ENCODE measurements at regions not wholly inside any gene's neighbourhood (a gene's known extent, or its start where the extent isn't known, plus 50 kb on each side); places are given as distances from the start of the nearest gene placed in this dataset.

- Histone ChIP-seq H2AFZ (ENCODE audit: low read length) (no peak overlapping the region), H3K4me2 (ENCODE audit: insufficient read depth, low read length) (no peak overlapping the region), H3K36me3 (ENCODE audit: insufficient read depth, low read length) (no peaks in the 10 kb centered on the region), H3K79me2 (ENCODE audit: insufficient read depth, low read length) (no peaks in the 10 kb centered on the region), H3K9me3 (ENCODE audit: low read depth, low read length) (no peaks in the 10 kb centered on the region), H4K20me1 (ENCODE audit: insufficient read depth, low read length) (no peaks in the 10 kb centered on the region), H3K4me1 (ENCODE audit: insufficient read depth, low read length) (no peaks in the 10 kb centered on the region), H3K27ac (ENCODE audit: low read depth, low read length) (no peak overlapping the region), H3K27me3 (ENCODE audit: insufficient read depth, low read length) (no peaks in the 10 kb centered on the region), H3K4me3 (ENCODE audit: insufficient read depth, low read length) (no peak overlapping the region)
- DNase-seq (ENCODE audit: insufficient read length, low spot score, missing footprints): no peak
- no peak for TF ChIP-seq CTCF (IDR thresholded peaks at IDR 0.05; ENCODE audit: extremely low read depth, low read depth, low read length)
Measured at GRCh38 chr1:5495596-5496410, 496.4 kb downstream of the NPHP4 start.

GRCh38 chr1:5494518-5494917 is 497.7 kb downstream of the NPHP4 start:
- H3K27ac ChIP-seq (ENCODE audit: low read depth, low read length): no peak overlapping the region
- no peaks in the 10 kb centered on the region for H3K4me1 ChIP-seq (ENCODE audit: insufficient read depth, low read length)
- TF ChIP-seq CTCF (IDR thresholded peaks at IDR 0.05; ENCODE audit: extremely low read depth, low read depth, low read length): no peak
- H3K36me3 ChIP-seq (ENCODE audit: insufficient read depth, low read length): no peaks in the 10 kb centered on the region
- no peaks in the 10 kb centered on the region for H3K79me2 ChIP-seq (ENCODE audit: insufficient read depth, low read length)
- H2AFZ ChIP-seq (ENCODE audit: low read length): no peak overlapping the region
- H3K4me2 ChIP-seq (ENCODE audit: insufficient read depth, low read length): no peak overlapping the region
- DNase-seq (ENCODE audit: insufficient read length, low spot score, missing footprints): no peak
- no peaks in the 10 kb centered on the region for H4K20me1 ChIP-seq (ENCODE audit: insufficient read depth, low read length)
- no peaks in the 10 kb centered on the region for H3K27me3 ChIP-seq (ENCODE audit: insufficient read depth, low read length)
- H3K4me3 ChIP-seq (ENCODE audit: insufficient read depth, low read length): no peak overlapping the region
- no peaks in the 10 kb centered on the region for H3K9me3 ChIP-seq (ENCODE audit: low read depth, low read length)

DNA sequence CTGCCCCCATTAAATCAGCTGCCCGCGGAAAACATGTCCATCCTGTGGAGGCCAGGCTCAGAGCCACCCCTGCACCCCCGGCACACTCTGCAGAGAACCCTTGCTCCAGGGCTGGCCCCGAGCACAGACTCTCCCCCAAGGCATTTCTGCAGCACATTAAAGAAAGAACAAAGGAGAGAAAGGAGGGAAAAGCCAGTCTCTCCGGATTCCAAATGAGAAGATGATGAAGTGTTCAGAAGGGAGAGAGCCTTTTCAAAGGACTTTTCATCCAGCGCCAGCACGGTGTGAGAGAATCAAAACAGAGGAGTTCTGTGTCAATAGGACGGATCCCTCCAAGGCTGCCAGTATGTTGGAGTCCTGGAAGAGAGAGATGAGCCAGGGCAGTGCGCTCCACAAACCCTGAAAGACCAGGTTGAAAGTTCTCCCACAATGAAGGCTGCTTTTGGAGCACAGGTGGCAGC is 498.3 kb downstream of the NPHP4 start:
- H3K27me3 ChIP-seq (ENCODE audit: insufficient read depth, low read length): no peaks in the 10 kb centered on the region
- no peak for TF ChIP-seq CTCF (IDR thresholded peaks at IDR 0.05; ENCODE audit: extremely low read depth, low read depth, low read length)
- H3K79me2 ChIP-seq (ENCODE audit: insufficient read depth, low read length): no peaks in the 10 kb centered on the region
- H4K20me1 ChIP-seq (ENCODE audit: insufficient read depth, low read length): no peaks in the 10 kb centered on the region
- H2AFZ ChIP-seq (ENCODE audit: low read length): no peak overlapping the region
- H3K4me2 ChIP-seq (ENCODE audit: insufficient read depth, low read length): no peak overlapping the region
- H3K27ac ChIP-seq (ENCODE audit: low read depth, low read length): no peak overlapping the region
- no peak for DNase-seq (ENCODE audit: insufficient read length, low spot score, missing footprints)
- no peaks in the 10 kb centered on the region for H3K9me3 ChIP-seq (ENCODE audit: low read depth, low read length)
- no peak overlapping the region for H3K4me3 ChIP-seq (ENCODE audit: insufficient read depth, low read length)
- H3K36me3 ChIP-seq (ENCODE audit: insufficient read depth, low read length): no peaks in the 10 kb centered on the region
- no peaks in the 10 kb centered on the region for H3K4me1 ChIP-seq (ENCODE audit: insufficient read depth, low read length)

DNA sequence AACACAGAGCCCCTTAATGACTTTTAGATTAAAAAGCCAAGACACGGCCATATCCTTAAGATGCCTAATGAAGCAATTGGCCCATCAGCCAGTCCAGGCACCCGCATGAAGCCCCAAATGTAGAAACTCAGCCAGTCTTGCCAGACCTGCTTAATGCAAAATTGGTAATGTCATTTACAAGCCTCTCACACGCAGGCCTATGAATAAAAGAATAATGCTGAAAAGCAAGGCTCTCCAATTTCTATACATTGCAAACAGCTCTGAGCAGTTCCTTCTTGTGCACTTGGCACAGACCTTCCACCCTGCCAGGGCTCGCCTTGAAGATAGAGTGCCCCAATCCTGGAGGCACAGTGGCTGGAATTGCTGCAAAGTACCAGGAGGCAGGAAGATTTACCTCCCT is 498.9 kb downstream of the NPHP4 start:
- H2AFZ ChIP-seq (ENCODE audit: low read length): no peak overlapping the region
- no peaks in the 10 kb centered on the region for H3K79me2 ChIP-seq (ENCODE audit: insufficient read depth, low read length)
- no peak for TF ChIP-seq CTCF (IDR thresholded peaks at IDR 0.05; ENCODE audit: extremely low read depth, low read depth, low read length)
- no peaks in the 10 kb centered on the region for H3K9me3 ChIP-seq (ENCODE audit: low read depth, low read length)
- DNase-seq (ENCODE audit: insufficient read length, low spot score, missing footprints): no peak
- no peaks in the 10 kb centered on the region for H3K27me3 ChIP-seq (ENCODE audit: insufficient read depth, low read length)
- H3K27ac ChIP-seq (ENCODE audit: low read depth, low read length): no peak overlapping the region
- no peaks in the 10 kb centered on the region for H4K20me1 ChIP-seq (ENCODE audit: insufficient read depth, low read length)
- H3K36me3 ChIP-seq (ENCODE audit: insufficient read depth, low read length): no peaks in the 10 kb centered on the region
- H3K4me3 ChIP-seq (ENCODE audit: insufficient read depth, low read length): no peak overlapping the region
- no peak overlapping the region for H3K4me2 ChIP-seq (ENCODE audit: insufficient read depth, low read length)
- no peaks in the 10 kb centered on the region for H3K4me1 ChIP-seq (ENCODE audit: insufficient read depth, low read length)
